Lower lobe of right lung (tissue), 2 donors: ENCODE measurements at regions not wholly inside any gene's neighbourhood (a gene's known extent, or its start where the extent isn't known, plus 50 kb on each side); places are given as distances from the start of the nearest gene placed in this dataset.
"Not testable (repeated sequence)": the region's sequence is repeated elsewhere in the genome, so short reads cannot be mapped to it uniquely, and the experiment has no call there.

Experiments
- ATAC-seq, 2 donors: fragments of 200-7000 bp; cut with Tn5 transposase; one replicate each; pipeline ENCODE4 v1.9.1; 2020 to 2022; ENCODE audit warnings: mild to moderate bottlenecking in 2 of 2, moderate library complexity in 2 of 2
- DNase-seq: peaks from one replicate; pipeline ENCODE4 v3.0.0-alpha.2; 2020
- H3K27ac ChIP-seq: fragments of 200-600 bp; one replicate; pipeline ENCODE4 v1.8.0; 2022
- H3K27me3 ChIP-seq: fragments of 200-600 bp; one replicate; pipeline ENCODE4 v1.8.0; 2022; ENCODE audit warnings: low read depth
- H3K36me3 ChIP-seq: fragments of 200-600 bp; one replicate; pipeline ENCODE4 v1.8.0; 2022; ENCODE audit warnings: mild to moderate bottlenecking
- H3K4me1 ChIP-seq: fragments of 200-600 bp; one replicate; pipeline ENCODE4 v1.8.0; 2022
- H3K4me3 ChIP-seq: fragments of 200-600 bp; one replicate; pipeline ENCODE4 v1.8.0; 2022; ENCODE audit warnings: mild to moderate bottlenecking
- H3K9me3 ChIP-seq: fragments of 200-600 bp; one replicate; pipeline ENCODE4 v1.8.0; 2022
- intact Hi-C: fragments of 100-400 bp; cut with DNase I; formaldehyde crosslinking; loops from one replicate; pipeline ENCODE4 v1.11.0; 2022
- TF ChIP-seq, protein P1 (sequence below): fragments of 200-600 bp; IDR thresholded peaks from one replicate; pipeline ENCODE4 v1.8.0; 2022; ENCODE audit warnings: antibody characterized with exemption, mild to moderate bottlenecking
- donor health status: DM: no; HTN: yes; CAD: no; lungs with severe emphysema.

DNA sequence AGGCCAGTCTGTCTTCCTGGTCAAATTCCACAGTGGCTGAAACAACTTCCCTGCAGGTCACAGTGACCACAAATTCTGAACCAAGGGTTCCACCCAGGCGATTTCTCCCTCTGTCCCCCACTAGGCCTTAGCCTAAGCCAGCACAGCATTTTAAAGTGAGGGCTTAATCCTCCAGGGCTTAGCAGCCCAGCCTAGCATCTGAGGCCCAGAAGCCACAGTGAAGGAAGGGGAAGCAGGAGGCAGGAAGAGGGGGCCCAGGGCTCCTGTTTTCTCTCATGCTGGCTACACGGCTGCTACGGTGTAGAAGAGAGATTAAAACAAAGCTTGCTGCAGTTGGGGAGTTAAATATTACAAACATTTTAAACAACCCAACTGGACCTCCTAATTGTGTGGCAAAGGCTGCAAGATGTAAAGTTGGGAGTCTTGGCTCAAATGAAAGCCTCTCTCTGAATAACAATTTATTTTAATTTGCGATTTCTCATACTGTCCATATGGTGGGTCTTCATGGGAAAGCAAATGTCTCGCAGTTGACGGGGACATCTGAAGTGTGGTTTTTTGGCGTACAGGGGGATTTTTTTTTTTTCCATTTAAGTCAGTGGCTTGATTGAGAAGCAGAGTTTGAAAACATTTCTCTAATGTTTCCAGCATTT is 170.8 kb upstream of the RAI2 start:
- Histone ChIP-seq H3K36me3 (no peaks in the 10 kb centered on the region), H3K27me3 (no peaks in the 10 kb centered on the region), H3K9me3 (no peaks in the 10 kb centered on the region), H3K4me3 (no peak overlapping the region), H3K27ac (no peak overlapping the region), H3K4me1 (no peaks in the 10 kb centered on the region)
- intact Hi-C loops, result no loop called here
- ATAC-seq, result no peak
- TF ChIP-seq, protein P1, sequence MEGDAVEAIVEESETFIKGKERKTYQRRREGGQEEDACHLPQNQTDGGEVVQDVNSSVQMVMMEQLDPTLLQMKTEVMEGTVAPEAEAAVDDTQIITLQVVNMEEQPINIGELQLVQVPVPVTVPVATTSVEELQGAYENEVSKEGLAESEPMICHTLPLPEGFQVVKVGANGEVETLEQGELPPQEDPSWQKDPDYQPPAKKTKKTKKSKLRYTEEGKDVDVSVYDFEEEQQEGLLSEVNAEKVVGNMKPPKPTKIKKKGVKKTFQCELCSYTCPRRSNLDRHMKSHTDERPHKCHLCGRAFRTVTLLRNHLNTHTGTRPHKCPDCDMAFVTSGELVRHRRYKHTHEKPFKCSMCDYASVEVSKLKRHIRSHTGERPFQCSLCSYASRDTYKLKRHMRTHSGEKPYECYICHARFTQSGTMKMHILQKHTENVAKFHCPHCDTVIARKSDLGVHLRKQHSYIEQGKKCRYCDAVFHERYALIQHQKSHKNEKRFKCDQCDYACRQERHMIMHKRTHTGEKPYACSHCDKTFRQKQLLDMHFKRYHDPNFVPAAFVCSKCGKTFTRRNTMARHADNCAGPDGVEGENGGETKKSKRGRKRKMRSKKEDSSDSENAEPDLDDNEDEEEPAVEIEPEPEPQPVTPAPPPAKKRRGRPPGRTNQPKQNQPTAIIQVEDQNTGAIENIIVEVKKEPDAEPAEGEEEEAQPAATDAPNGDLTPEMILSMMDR, result no peak
- no peak for DNase-seq

GRCh38 chrX:18030656-18031055 is 169.6 kb upstream of the RAI2 start:
- ATAC-seq, DNase-seq, H3K9me3 ChIP-seq, H3K4me1 ChIP-seq, H3K27ac ChIP-seq, H3K4me3 ChIP-seq, H3K36me3 ChIP-seq, intact Hi-C loops, H3K27me3 ChIP-seq: not testable (repeated sequence)

- Histone ChIP-seq H3K4me1 (no peaks in the 10 kb centered on the region), H3K27me3 (no peaks in the 10 kb centered on the region), H3K4me3 (no peak overlapping the region), H3K36me3 (no peaks in the 10 kb centered on the region), H3K27ac (no peak overlapping the region), H3K9me3 (no peaks in the 10 kb centered on the region)
- ATAC-seq (no peak), DNase-seq (no peak)
- TF ChIP-seq, protein P1, result no peak
- intact Hi-C loops, result no loop called here
Observed at GRCh38 chrX:18026166-18026565, 165.1 kb upstream of the RAI2 start.

DNA sequence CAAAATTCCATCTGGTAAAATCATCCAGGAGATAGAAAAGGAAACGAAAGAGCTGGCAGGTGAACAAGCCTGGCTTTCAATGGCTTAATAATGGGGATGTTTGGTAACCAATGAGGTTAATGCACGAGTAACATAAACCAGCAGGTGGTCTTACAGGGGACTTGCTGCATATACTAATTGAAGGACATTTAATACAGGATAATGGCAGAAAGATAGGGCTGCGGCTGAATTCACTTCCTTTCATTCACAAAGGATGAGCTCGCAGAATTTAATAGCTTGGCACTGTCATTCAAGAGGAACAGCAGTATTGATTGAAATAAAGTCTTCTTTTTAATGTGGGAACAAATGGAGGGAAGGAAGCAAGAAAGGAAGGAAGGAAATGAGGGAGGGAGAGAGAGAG is 156.3 kb upstream of the RAI2 start:
- Histone ChIP-seq H3K9me3 (no peaks in the 10 kb centered on the region), H3K27me3 (no peaks in the 10 kb centered on the region), H3K4me1 (no peaks in the 10 kb centered on the region), H3K27ac (no peak overlapping the region), H3K36me3 (no peaks in the 10 kb centered on the region), H3K4me3 (no peak overlapping the region)
- ATAC-seq (no peak), DNase-seq (no peak)
- intact Hi-C loops, result no loop called here
- TF ChIP-seq, protein P1, result no peak

GRCh38 chrX:18016941-18017340 is 155.8 kb upstream of the RAI2 start:
- Histone ChIP-seq H3K36me3 (no peaks in the 10 kb centered on the region), H3K27ac (no peak overlapping the region), H3K9me3 (no peaks in the 10 kb centered on the region), H3K4me1 (no peaks in the 10 kb centered on the region), H3K4me3 (no peak overlapping the region), H3K27me3 (no peaks in the 10 kb centered on the region)
- intact Hi-C loops, result no loop called here
- ATAC-seq (no peak), DNase-seq (no peak)
- TF ChIP-seq, protein P1, result no peak

DNA sequence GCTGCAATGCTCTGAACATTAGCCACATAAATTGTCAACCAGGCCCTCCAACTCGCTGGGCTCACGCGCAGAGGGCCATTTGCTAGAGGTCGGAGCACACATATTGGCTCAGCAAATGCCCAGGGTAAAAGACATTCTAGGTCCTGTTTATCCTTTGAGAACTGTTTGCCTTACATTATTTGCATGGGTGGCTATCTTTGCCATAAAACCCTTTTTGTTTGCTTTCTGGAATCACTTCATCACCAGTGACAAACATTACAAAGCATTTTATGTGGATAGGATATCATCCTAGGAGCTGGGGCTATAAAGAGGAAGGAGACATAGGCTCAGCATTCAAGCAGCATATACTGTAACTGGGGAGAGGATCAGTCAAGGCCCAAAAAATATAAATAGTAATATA is 149.2 kb upstream of the RAI2 start:
- Histone ChIP-seq H3K27me3 (no peaks in the 10 kb centered on the region), H3K9me3 (no peaks in the 10 kb centered on the region), H3K4me3 (no peak overlapping the region), H3K36me3 (no peaks in the 10 kb centered on the region), H3K27ac (no peak overlapping the region), H3K4me1 (no peaks in the 10 kb centered on the region)
- ATAC-seq, result no peak
- intact Hi-C loops, result no loop called here
- TF ChIP-seq, protein P1, result no peak
- DNase-seq, result no peak
